H7 (cell line): ENCODE measurements at regions not wholly inside any gene's neighbourhood (a gene's known extent, or its start where the extent isn't known, plus 50 kb on each side); places are given as distances from the start of the nearest gene placed in this dataset.

Experiments used
- DNase-seq: peaks from one replicate; pipeline ENCODE4 v3.0.0; 2012
- H3K27me3 ChIP-seq: 2 replicates; pipeline ENCODE4 v1.6.0; 2011; ENCODE audit warnings: mild to moderate bottlenecking, low read length; ENCODE audit not compliant: control insufficient read depth, insufficient read depth
- H3K36me3 ChIP-seq: replicated peaks from 2 replicates; pipeline ENCODE4 v1.5.1; 2011; ENCODE audit warnings: low read length; ENCODE audit not compliant: control insufficient read depth, insufficient read depth
- H3K4me3 ChIP-seq: 2 replicates; pipeline ENCODE4 v1.5.1; 2011; ENCODE audit warnings: low read depth, mild to moderate bottlenecking, control low read depth, low read length, moderate library complexity; ENCODE audit not compliant: insufficient read depth

DNA sequence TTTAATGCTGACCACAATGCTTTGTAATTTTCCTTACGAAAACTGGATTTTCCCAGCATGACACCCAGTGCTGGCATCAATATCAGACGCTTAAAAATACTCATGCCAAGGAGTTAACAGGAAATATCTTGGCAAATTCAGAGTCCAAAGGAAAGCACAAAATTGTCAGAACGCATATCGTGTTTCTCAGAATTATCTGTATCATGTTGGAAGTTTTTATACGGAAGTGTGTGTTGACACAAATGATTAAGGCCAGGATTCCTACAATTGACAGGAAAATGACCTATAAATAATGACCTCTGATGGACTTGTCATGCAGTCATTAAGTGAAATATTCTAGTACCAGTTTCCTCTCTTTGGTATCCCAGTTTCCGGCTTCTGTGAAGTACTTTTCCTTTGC lies 132.1 kb upstream of the TLL1 start:
- DNase-seq: no peak
- no peaks in the 10 kb centered on the region for H3K36me3 ChIP-seq
- H3K4me3 ChIP-seq: no peak overlapping the region
- H3K27me3 ChIP-seq: no peaks in the 10 kb centered on the region

DNA sequence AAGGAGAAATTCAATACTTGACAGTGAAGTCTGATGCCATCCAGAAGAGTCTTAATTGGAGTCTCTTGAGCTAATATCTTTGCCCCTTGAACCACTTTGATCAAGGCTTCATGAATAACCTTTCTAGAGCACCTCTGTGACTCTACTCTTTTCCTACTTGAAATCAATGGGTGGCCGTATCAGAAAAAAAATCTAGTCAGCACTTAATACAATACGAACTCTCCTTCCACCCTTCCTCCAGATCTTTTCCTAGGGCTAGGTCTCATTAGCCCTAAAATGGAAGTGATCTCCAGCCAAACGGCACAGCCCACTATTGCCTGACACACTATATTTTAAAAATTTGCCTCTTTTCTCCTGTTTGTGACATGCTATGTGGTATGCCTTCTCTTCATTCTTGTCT lies 129.6 kb upstream of the TLL1 start:
- no peaks in the 10 kb centered on the region for H3K36me3 ChIP-seq
- DNase-seq: no peak
- no peaks in the 10 kb centered on the region for H3K27me3 ChIP-seq
- H3K4me3 ChIP-seq: no peak overlapping the region

GRCh38 chr4:165744370-165744769 lies 128.7 kb upstream of the TLL1 start:
- no peak overlapping the region for H3K4me3 ChIP-seq
- H3K36me3 ChIP-seq: no peaks in the 10 kb centered on the region
- no peaks in the 10 kb centered on the region for H3K27me3 ChIP-seq
- DNase-seq: no peak

DNA sequence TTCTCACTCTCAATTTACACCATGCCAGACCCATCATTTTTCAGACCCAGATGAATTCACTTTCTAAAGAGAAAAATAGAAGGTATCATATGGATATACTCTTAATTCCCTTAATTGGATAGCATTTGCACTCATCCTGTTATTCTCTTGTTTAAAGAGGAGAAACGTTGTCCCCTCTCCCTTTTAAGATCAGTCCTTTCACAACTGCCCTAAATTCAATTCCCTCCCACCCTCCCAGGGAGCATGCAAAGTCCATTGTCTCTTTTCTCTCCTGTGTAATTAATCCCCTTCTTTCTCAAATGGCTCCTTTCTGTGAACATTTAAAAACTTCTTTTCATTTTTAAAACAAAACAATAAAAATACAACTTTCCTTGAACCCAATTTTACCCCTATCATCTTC lies 124.7 kb upstream of the TLL1 start:
- Histone ChIP-seq H3K4me3 (no peak overlapping the region), H3K27me3 (no peaks in the 10 kb centered on the region; the same call in 1 of the 2 replicates), H3K36me3 (no peaks in the 10 kb centered on the region)
- DNase-seq: peak; percentile 30

DNA sequence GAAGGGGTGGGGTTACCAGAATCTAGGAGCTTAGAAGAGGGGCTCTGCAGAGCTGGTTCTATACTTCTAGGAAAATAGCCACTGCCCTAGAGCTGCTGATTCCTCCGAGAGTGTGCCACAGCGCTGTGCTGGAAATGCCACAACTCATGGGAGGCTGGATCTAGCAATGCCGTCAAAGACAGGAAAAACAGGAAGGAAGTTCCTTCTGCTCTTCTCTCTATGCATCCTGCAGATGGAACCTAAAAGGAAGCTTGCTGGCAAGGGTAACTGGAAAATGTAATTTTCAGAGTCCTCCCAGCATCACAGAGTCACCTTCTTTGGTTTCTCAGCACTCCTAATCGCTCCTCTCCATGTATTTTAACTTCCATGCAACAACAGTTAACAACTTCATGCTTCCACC lies 121.2 kb upstream of the TLL1 start:
- Histone ChIP-seq H3K4me3 (no peak overlapping the region), H3K36me3 (no peaks in the 10 kb centered on the region), H3K27me3 (no peaks in the 10 kb centered on the region; the same call in 1 of the 2 replicates)
- no peak for DNase-seq

DNA sequence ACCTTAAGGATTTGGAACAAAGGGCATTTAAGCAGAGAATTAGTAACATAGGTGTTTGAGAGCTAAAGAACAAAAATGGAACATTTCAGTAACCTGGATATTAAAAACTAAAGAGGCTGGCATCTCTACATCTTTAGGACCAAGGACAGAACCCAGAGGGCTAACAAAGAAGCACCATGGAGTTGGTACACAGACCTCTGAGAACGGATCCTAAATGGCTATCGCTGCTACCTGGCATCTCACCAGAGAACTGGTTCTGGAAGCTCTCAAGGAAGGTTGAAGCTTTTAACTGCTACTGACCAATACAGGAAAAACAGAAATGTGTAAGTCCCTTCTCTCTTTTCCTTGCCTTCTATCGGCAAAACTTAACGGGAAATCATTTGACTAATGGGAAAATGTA lies 118.4 kb upstream of the TLL1 start:
- no peaks in the 10 kb centered on the region for H3K36me3 ChIP-seq
- no peak for DNase-seq
- H3K4me3 ChIP-seq: no peak overlapping the region
- H3K27me3 ChIP-seq: no peaks in the 10 kb centered on the region; the same call in 1 of the 2 replicates

DNA sequence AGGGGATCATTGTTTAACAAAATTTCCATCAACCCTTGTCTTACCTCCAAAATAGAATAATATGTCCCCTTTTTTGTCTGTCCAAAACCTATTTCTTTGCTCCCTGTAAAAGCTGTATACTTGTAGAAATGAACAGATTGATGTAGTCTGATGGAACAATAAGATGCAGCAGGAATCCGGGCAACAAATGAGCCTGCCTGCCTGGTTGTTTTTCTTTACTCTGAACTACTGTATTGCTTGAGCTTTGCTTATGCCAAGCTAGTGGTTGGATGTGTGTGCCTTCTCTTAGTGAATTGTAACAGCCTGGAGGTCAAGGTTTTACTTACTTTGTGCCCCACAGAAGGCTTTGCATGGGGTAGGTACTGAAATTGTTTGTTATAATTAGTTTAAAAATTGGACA lies 116.2 kb upstream of the TLL1 start:
- Histone ChIP-seq H3K36me3 (no peaks in the 10 kb centered on the region), H3K27me3 (no peaks in the 10 kb centered on the region; the same call in 1 of the 2 replicates), H3K4me3 (no peak overlapping the region)
- DNase-seq: no peak

GRCh38 chr4:165757451-165757850 lies 115.6 kb upstream of the TLL1 start:
- no peak overlapping the region for H3K4me3 ChIP-seq
- no peak for DNase-seq
- no peaks in the 10 kb centered on the region for H3K36me3 ChIP-seq
- no peaks in the 10 kb centered on the region; the same call in 1 of the 2 replicates for H3K27me3 ChIP-seq

DNA sequence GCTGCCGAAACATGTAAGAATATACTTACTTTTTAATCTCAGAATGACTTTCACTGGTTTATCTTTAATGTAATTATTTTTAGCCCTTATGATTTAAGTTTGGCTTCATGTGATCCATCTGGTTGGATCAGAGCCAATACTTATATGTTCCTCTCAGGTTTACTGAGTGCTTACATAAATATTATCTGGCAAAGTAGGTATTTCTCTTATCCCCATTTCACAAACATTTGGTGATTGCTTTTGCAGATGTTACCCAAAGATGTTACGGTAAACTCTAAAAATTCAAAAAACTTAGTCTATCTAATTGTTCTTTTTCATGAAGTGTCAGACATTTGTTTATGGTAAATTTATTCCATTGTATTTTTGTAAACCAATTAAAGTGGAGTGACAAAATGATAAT lies 115.0 kb upstream of the TLL1 start:
- DNase-seq: no peak
- Histone ChIP-seq H3K4me3 (no peak overlapping the region), H3K36me3 (no peaks in the 10 kb centered on the region), H3K27me3 (no peaks in the 10 kb centered on the region)

DNA sequence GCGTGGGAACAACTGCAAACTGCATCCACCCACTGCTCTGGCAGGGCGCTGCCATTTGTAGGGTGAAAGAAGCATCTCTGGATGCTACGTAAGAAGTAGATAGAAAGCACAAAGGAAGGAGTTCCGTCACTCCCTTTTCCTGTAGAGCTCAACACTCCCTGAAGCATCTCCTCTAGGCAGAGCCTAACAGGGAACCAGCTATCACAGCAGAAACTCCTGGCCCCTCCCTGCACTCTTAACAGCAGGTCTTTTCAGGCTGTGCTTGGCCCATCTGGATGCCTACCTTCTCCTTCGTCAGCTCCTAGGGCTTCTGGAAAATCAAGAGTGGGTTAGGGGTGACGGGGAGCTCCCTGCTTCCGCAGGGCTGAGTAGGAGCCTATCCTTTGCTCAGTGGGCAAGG lies 112.9 kb upstream of the TLL1 start:
- DNase-seq: no peak

GRCh38 chr4:165761963-165762362 lies 111.1 kb upstream of the TLL1 start:
- no peak for DNase-seq
- no peaks in the 10 kb centered on the region for H3K36me3 ChIP-seq
- no peak overlapping the region for H3K4me3 ChIP-seq
- no peaks in the 10 kb centered on the region for H3K27me3 ChIP-seq

More for the DNA sequence above, 112.9 kb upstream of the TLL1 start:
- Histone ChIP-seq H3K4me3 (no peak overlapping the region), H3K36me3 (no peaks in the 10 kb centered on the region), H3K27me3 (no peaks in the 10 kb centered on the region)

DNA sequence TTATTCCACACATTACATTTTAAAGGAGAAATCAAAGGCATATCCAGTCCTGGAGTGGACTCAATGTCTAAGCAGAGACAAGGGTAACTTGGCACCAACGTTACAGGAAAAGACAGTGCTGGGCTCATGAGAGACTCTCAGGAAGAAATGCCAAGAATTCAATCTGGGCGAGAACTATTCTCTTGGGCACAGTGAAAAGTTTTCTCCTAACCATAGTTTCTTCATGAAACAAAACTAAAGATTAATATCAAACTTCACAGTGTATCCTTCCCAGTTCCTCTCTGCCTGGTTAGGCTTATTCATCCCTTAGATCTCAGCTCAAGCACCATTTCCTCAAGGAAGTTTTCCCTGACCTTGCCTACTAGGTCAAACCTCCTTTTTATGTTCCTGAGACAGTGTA lies 109.4 kb upstream of the TLL1 start:
- no peaks in the 10 kb centered on the region for H3K36me3 ChIP-seq
- no peak for DNase-seq
- no peaks in the 10 kb centered on the region for H3K27me3 ChIP-seq
- no peak overlapping the region for H3K4me3 ChIP-seq

DNA sequence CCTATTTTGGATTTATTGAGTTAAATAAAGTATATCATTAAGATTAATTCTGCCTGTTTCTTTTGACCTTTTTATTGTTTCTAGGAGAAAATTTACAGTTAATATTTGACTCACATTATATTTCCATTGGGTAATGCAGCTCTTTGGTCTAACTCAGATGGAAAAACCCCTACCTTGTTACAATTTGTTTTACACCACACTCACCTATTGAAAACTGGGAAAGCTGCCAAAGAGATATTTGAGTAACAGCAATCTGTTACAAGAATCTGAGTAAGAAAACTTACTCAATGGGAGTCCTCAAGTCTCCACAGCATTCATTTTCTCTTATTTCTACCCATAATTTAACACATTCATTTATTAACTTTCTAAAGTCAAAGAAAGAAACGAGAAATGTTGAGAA lies 108.0 kb upstream of the TLL1 start:
- no peak overlapping the region for H3K4me3 ChIP-seq
- no peaks in the 10 kb centered on the region for H3K27me3 ChIP-seq
- no peaks in the 10 kb centered on the region for H3K36me3 ChIP-seq
- no peak for DNase-seq

DNA sequence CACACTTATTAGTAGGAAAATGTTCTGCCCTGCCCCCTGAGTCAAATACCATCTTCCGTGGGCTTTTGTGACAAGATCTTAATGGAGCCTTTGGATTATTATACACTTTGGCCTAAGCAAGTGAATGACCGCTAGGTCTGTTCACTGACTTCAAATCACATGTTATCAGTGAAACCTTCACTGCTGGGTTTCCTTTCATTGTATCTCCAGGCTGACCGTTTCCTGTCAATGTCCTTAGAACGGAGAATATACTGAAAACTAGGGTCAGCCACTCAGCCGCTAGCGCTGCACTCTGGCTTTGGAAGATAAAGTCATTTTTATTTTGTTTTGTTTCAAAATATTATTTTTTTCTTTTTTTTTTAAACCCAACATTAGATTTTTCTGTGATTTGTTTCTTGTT lies 107.0 kb upstream of the TLL1 start:
- Histone ChIP-seq H3K36me3 (no peaks in the 10 kb centered on the region), H3K27me3 (no peaks in the 10 kb centered on the region), H3K4me3 (no peak overlapping the region)
- no peak for DNase-seq

GRCh38 chr4:165766976-165767375 lies 106.1 kb upstream of the TLL1 start:
- H3K4me3 ChIP-seq: no peak overlapping the region
- DNase-seq: no peak
- H3K36me3 ChIP-seq: no peaks in the 10 kb centered on the region
- H3K27me3 ChIP-seq: no peaks in the 10 kb centered on the region

GRCh38 chr4:165767671-165768070 lies 105.4 kb upstream of the TLL1 start:
- DNase-seq: no peak
- Histone ChIP-seq H3K27me3 (no peaks in the 10 kb centered on the region), H3K4me3 (no peak overlapping the region), H3K36me3 (no peaks in the 10 kb centered on the region)
